Osteoblast (primary cell): ENCODE measurements at regions not wholly inside any gene's neighbourhood (a gene's known extent, or its start where the extent isn't known, plus 50 kb on each side); places are given as distances from the start of the nearest gene placed in this dataset.

Experiments
- DNase-seq: peaks from one replicate; pipeline ENCODE4 v3.0.0; 2011; ENCODE audit warnings: low spot score, mixed read lengths; ENCODE audit not compliant: insufficient read length; ENCODE audit errors: missing footprints
- H2AFZ ChIP-seq: 2 replicates; pipeline ENCODE4 v1.6.0; 2011; ENCODE audit warnings: mild to moderate bottlenecking, low read length
- H3K27ac ChIP-seq: 2 replicates; pipeline ENCODE4 v1.5.1; 2011; ENCODE audit warnings: mild to moderate bottlenecking, low read depth, low read length, moderate library complexity
- H3K27me3 ChIP-seq: 2 replicates; pipeline ENCODE4 v1.6.0; 2012; ENCODE audit warnings: mild to moderate bottlenecking, control low read depth, inconsistent platforms, low read length, moderate library complexity; ENCODE audit not compliant: insufficient read depth
- H3K36me3 ChIP-seq: 2 replicates; pipeline ENCODE4 v1.5.1; 2011; ENCODE audit warnings: mild to moderate bottlenecking, low read length, control low read depth, moderate library complexity; ENCODE audit not compliant: insufficient read depth
- H3K4me1 ChIP-seq: 2 replicates; pipeline ENCODE4 v1.5.1; 2011; ENCODE audit warnings: mild to moderate bottlenecking, low read length, control low read depth, moderate library complexity; ENCODE audit not compliant: insufficient read depth
- H3K4me2 ChIP-seq: 2 replicates; pipeline ENCODE4 v1.6.0; 2011; ENCODE audit warnings: mild to moderate bottlenecking, low read length; ENCODE audit not compliant: insufficient read depth
- H3K4me3 ChIP-seq: fragments of 200-600 bp; sonication (generic); 3 replicates; pipeline ENCODE4 v1.5.1; 2012; ENCODE audit warnings: mild to moderate bottlenecking, low read length, inconsistent platforms; ENCODE audit not compliant: insufficient read depth
- H3K79me2 ChIP-seq: 2 replicates; pipeline ENCODE4 v1.6.0; 2012; ENCODE audit warnings: mild to moderate bottlenecking, low read length, control low read depth, inconsistent platforms; ENCODE audit not compliant: insufficient read depth
- H3K9me3 ChIP-seq: 2 replicates; pipeline ENCODE4 v1.5.1; 2011; ENCODE audit warnings: low read depth, low read length, control low read depth
- H4K20me1 ChIP-seq: 2 replicates; pipeline ENCODE4 v1.6.0; 2012; ENCODE audit warnings: mild to moderate bottlenecking, low read length, control low read depth; ENCODE audit not compliant: insufficient read depth
- CTCF ChIP-seq: IDR thresholded peaks from 2 replicates; pipeline ENCODE4 v1.5.1; 2011; ENCODE audit warnings: mild to moderate bottlenecking, low read depth, low read length, moderate library complexity; ENCODE audit errors: extremely low read depth

DNA sequence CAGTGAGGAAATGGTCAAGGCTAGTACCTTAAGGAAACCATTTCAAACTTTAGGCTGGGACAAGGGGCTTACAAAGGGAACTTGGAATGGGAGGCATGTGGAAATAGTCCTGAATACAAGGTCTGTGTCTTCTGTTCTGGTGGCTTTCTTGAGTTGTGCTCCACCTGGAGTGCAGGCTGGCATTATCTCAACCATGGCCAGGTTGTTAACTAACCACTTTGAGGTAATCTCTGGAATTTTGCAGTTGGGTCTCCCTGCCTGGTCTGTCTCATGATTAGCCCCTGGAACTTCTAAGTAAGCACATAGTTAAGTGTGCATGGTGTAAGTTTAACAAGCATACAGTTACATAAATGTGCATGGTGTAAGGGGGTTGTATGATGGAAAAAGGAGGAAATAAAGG lies 77.5 kb downstream of the PCDH18 start:
- Histone ChIP-seq H4K20me1 (no peaks in the 10 kb centered on the region), H3K79me2 (no peaks in the 10 kb centered on the region), H3K4me1 (no peaks in the 10 kb centered on the region), H3K36me3 (no peaks in the 10 kb centered on the region), H3K4me3 (no peak overlapping the region), H3K27me3 (no peaks in the 10 kb centered on the region), H3K27ac (no peak overlapping the region), H2AFZ (no peak overlapping the region), H3K9me3 (no peaks in the 10 kb centered on the region), H3K4me2 (no peak overlapping the region)
- TF ChIP-seq CTCF, result no peak
- no peak for DNase-seq

GRCh38 chr4:137452799-137453198 lies 79.5 kb downstream of the PCDH18 start:
- H3K9me3 ChIP-seq, result no peaks in the 10 kb centered on the region
- H3K79me2 ChIP-seq, result no peaks in the 10 kb centered on the region
- DNase-seq, result no peak
- H3K27me3 ChIP-seq, result no peaks in the 10 kb centered on the region
- no peaks in the 10 kb centered on the region for H3K36me3 ChIP-seq
- H4K20me1 ChIP-seq, result no peaks in the 10 kb centered on the region
- H3K4me1 ChIP-seq, result no peaks in the 10 kb centered on the region
- TF ChIP-seq CTCF, result no peak
- H3K27ac ChIP-seq, result no peak overlapping the region
- no peak overlapping the region for H3K4me2 ChIP-seq
- no peak overlapping the region for H3K4me3 ChIP-seq
- no peak overlapping the region for H2AFZ ChIP-seq

GRCh38 chr4:137451172-137451825 lies 81.0 kb downstream of the PCDH18 start:
- Histone ChIP-seq H3K4me3 (no peak overlapping the region), H3K27me3 (no peaks in the 10 kb centered on the region), H3K27ac (no peak overlapping the region), H3K9me3 (no peaks in the 10 kb centered on the region), H3K36me3 (no peaks in the 10 kb centered on the region), H2AFZ (peak overlapping the region; percentile 8), H3K4me2 (no peak overlapping the region), H3K79me2 (no peaks in the 10 kb centered on the region), H4K20me1 (no peaks in the 10 kb centered on the region), H3K4me1 (no peaks in the 10 kb centered on the region)
- TF ChIP-seq CTCF, result no peak
- DNase-seq, result no peak

- Histone ChIP-seq H3K4me2 (no peak overlapping the region), H3K9me3 (no peaks in the 10 kb centered on the region), H3K27me3 (no peaks in the 10 kb centered on the region), H3K4me3 (no peak overlapping the region), H3K79me2 (no peaks in the 10 kb centered on the region), H2AFZ (no peak overlapping the region), H3K4me1 (no peaks in the 10 kb centered on the region), H3K36me3 (no peaks in the 10 kb centered on the region), H4K20me1 (no peaks in the 10 kb centered on the region), H3K27ac (no peak overlapping the region)
- no peak for DNase-seq
- no peak for TF ChIP-seq CTCF
Observed at GRCh38 chr4:137448402-137448801, 83.9 kb downstream of the PCDH18 start.
